ENCODE measurements at regions not wholly inside any gene's neighbourhood (a gene's known extent, or its start where the extent isn't known, plus 50 kb on each side); places are given as distances from the start of the nearest gene placed in this dataset.

DNA sequence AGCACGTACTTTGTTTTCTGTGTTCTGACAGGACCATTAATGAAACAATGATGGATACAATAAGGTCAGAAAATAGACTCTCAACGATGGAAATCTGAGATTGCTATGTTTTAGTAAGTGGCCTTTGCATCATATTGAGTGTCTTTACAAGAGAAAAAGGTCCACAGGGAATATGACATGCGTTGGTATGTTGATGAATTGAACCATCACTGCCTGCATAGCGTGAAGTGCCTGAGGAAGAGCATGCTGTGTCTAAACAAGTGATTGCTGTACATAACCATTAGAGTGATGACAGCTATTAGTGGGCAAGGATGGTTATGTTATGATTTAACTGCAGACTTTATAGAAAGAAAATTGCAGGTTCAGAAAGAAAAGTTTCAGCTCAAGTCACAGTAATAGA, 623.2 kb downstream of the SLITRK5 start:
- TF ChIP-seq, protein P1, sequence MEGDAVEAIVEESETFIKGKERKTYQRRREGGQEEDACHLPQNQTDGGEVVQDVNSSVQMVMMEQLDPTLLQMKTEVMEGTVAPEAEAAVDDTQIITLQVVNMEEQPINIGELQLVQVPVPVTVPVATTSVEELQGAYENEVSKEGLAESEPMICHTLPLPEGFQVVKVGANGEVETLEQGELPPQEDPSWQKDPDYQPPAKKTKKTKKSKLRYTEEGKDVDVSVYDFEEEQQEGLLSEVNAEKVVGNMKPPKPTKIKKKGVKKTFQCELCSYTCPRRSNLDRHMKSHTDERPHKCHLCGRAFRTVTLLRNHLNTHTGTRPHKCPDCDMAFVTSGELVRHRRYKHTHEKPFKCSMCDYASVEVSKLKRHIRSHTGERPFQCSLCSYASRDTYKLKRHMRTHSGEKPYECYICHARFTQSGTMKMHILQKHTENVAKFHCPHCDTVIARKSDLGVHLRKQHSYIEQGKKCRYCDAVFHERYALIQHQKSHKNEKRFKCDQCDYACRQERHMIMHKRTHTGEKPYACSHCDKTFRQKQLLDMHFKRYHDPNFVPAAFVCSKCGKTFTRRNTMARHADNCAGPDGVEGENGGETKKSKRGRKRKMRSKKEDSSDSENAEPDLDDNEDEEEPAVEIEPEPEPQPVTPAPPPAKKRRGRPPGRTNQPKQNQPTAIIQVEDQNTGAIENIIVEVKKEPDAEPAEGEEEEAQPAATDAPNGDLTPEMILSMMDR (IDR thresholded peaks at IDR 0.05): no peak
- TF ChIP-seq POLR2A (IDR thresholded peaks at IDR 0.05): no peak

All from esophagus squamous epithelium (tissue), 4 donors.